ENCODE measurements at regions not wholly inside any gene's neighbourhood (a gene's known extent, or its start where the extent isn't known, plus 50 kb on each side); places are given as distances from the start of the nearest gene placed in this dataset.

DNA sequence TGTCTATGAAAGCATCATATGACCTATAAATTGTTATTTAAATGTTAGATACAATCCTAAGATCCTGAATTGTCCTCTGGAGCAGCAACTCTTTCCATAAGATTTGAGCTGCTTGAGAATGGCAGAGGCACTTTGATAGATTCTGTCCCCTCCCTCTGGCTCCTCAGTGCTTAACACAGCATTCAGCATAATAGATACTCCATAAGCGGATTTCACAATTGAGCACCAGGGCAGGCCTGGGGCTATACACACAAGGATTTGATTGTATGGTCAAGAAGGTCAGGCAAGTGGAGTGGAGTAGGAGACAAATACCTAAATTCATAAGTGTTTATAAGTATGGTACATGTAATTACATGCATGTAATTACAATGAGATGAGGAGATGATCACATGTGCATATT is 96.3 kb downstream of the FOXD1 start:
- no peak overlapping the region for H3K4me3 Mint-ChIP-seq
- TF ChIP-seq, protein P1, sequence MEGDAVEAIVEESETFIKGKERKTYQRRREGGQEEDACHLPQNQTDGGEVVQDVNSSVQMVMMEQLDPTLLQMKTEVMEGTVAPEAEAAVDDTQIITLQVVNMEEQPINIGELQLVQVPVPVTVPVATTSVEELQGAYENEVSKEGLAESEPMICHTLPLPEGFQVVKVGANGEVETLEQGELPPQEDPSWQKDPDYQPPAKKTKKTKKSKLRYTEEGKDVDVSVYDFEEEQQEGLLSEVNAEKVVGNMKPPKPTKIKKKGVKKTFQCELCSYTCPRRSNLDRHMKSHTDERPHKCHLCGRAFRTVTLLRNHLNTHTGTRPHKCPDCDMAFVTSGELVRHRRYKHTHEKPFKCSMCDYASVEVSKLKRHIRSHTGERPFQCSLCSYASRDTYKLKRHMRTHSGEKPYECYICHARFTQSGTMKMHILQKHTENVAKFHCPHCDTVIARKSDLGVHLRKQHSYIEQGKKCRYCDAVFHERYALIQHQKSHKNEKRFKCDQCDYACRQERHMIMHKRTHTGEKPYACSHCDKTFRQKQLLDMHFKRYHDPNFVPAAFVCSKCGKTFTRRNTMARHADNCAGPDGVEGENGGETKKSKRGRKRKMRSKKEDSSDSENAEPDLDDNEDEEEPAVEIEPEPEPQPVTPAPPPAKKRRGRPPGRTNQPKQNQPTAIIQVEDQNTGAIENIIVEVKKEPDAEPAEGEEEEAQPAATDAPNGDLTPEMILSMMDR (conservative IDR thresholded peaks at IDR 0.05): no peak

DNA sequence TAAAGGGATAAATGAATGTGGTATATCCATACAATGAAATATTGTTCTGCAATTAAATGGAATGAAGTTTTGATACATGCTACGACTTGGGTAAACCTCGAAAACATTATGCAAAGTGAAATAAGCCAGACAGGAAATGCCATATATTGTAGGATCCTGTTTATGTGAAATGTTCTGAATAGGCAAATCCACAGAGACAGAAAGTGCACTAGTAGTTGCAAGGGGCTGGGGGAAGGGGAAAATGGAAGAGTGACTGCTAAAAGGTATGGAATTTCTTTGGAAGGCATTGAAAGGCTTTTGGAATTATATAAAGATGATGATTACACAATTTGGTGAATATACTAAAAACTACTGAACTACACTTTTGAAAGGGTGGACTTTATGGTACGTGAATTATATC is 97.0 kb downstream of the FOXD1 start:
- no peak for DNase-seq (ENCODE audit: low read depth, low spot score)
- Mint-ChIP-seq H3K4me3 (no peak overlapping the region), H3K36me3 (ENCODE audit: low read depth) (peaks cover 7% of the 10 kb centered on the region), H3K4me1 (no peaks in the 10 kb centered on the region), H3K9me3 (peaks cover 36% of the 10 kb centered on the region), H3K27ac (ENCODE audit: unreplicated experiment) (no peak overlapping the region), H3K27me3 (ENCODE audit: low read depth) (peaks cover 59% of the 10 kb centered on the region)
- TF ChIP-seq, protein P1 (conservative IDR thresholded peaks at IDR 0.05): no peak

More for the DNA sequence above, 96.3 kb downstream of the FOXD1 start:
- Mint-ChIP-seq H3K36me3 (ENCODE audit: low read depth) (peaks cover 3% of the 10 kb centered on the region), H3K4me1 (no peaks in the 10 kb centered on the region), H3K27ac (ENCODE audit: unreplicated experiment) (no peak overlapping the region), H3K9me3 (peaks cover 30% of the 10 kb centered on the region), H3K27me3 (ENCODE audit: low read depth) (peaks cover 53% of the 10 kb centered on the region)
- no peak for DNase-seq (ENCODE audit: low read depth, low spot score)

DNA sequence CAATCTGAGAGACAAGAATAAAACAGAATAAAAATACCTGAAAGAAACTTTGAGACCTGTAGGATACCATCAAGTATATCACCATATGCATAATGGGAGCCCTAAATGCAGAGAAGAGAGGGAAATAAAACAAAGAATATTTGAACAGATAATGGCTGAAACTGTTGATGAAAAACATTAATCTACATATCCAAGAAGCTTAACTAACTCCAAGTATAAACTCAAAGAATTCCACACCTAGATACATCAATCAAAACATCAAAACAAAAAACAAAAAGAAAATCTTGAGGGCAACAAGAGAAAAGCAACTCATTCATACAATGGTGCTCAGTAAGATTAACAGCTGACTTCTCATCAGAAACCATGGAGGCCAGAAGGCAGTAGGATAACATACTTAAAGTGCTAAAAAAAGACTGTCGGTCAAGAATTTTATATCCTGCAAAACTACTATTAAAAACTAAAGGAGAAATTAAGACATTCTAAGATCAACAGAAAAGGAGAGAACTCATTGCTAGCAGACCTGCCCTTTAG is 101.6 kb downstream of the FOXD1 start:
- no peaks in the 10 kb centered on the region for H3K4me1 Mint-ChIP-seq
- DNase-seq (ENCODE audit: low read depth, low spot score): no peak
- peaks cover 11% of the 10 kb centered on the region for H3K36me3 Mint-ChIP-seq (ENCODE audit: low read depth)
- TF ChIP-seq, protein P1 (conservative IDR thresholded peaks at IDR 0.05): no peak
- H3K9me3 Mint-ChIP-seq: peaks cover 43% of the 10 kb centered on the region
- no peak overlapping the region for H3K4me3 Mint-ChIP-seq
- H3K27ac Mint-ChIP-seq (ENCODE audit: unreplicated experiment): no peak overlapping the region
- peaks cover 54% of the 10 kb centered on the region for H3K27me3 Mint-ChIP-seq (ENCODE audit: low read depth)

DNA sequence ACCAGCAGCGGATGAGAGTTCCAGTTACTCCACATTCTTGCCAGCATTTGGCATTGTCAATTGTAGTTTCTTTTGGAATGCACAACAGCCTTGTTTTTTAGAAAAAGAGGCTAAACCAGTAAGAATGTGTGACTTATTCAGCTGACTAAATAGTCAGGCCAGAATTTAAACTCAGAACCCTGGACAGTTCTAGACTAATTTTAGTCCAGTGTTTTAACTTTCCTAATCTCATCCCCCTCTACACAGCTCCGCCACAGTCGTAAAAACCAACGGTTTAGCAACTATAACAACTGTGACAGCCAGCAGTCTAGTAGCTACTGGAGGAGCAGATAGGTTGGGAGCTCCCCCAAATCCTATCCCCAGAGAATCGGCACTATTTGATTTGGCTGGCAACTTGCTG is 103.7 kb downstream of the FOXD1 start:
- peaks cover 47% of the 10 kb centered on the region for H3K27me3 Mint-ChIP-seq (ENCODE audit: low read depth)
- H3K9me3 Mint-ChIP-seq: peaks cover 29% of the 10 kb centered on the region
- H3K27ac Mint-ChIP-seq (ENCODE audit: unreplicated experiment): no peak overlapping the region
- no peak for DNase-seq (ENCODE audit: low read depth, low spot score)
- no peaks in the 10 kb centered on the region for H3K4me1 Mint-ChIP-seq
- peaks cover 11% of the 10 kb centered on the region for H3K36me3 Mint-ChIP-seq (ENCODE audit: low read depth)
- TF ChIP-seq, protein P1 (conservative IDR thresholded peaks at IDR 0.05): no peak
- H3K4me3 Mint-ChIP-seq: no peak overlapping the region

DNA sequence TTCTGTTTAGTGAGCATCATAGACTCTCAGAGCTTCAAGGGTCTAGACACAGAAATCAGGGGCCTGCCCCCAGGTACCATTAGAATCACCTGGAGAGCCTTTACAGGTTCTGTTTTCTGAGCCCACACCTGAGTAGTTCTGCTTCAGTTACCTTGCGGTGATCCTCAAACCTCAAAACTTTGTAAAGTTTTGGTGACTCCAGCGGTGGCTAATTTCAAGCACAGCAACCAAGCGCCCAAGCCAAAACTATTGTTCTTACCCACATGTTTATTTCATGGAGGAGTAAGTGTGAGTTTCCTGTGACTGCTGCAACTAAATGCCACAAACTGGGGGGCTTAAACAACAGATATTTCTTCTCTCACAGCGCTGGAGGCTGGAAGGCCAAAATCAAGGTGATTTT is 108.9 kb downstream of the FOXD1 start:
- Mint-ChIP-seq H3K27me3 (ENCODE audit: low read depth) (peaks cover 38% of the 10 kb centered on the region), H3K36me3 (ENCODE audit: low read depth) (no peaks in the 10 kb centered on the region), H3K4me3 (no peak overlapping the region), H3K4me1 (peaks cover 19% of the 10 kb centered on the region), H3K9me3 (no peaks in the 10 kb centered on the region), H3K27ac (ENCODE audit: unreplicated experiment) (no peak overlapping the region)
- DNase-seq (ENCODE audit: low read depth, low spot score): no peak
- TF ChIP-seq, protein P1 (conservative IDR thresholded peaks at IDR 0.05): no peak

Measured in neural crest cell (in vitro differentiated cells).